ENCODE measurements at regions not wholly inside any gene's neighbourhood (a gene's known extent, or its start where the extent isn't known, plus 50 kb on each side); places are given as distances from the start of the nearest gene placed in this dataset.

- H3K27me3 Mint-ChIP-seq (ENCODE audit: unreplicated experiment): no peaks in the 10 kb centered on the region
- DNase-seq (ENCODE audit: extremely low spot score, unreplicated experiment): no peak
- H3K36me3 Mint-ChIP-seq (ENCODE audit: unreplicated experiment): no peaks in the 10 kb centered on the region
- H3K9me3 Mint-ChIP-seq (ENCODE audit: unreplicated experiment): peaks cover 3% of the 10 kb centered on the region
- H3K4me3 Mint-ChIP-seq (ENCODE audit: unreplicated experiment): no peak overlapping the region
- no peaks in the 10 kb centered on the region for H3K4me1 Mint-ChIP-seq (ENCODE audit: unreplicated experiment)
- TF ChIP-seq CTCF (IDR thresholded peaks at IDR 0.05): no peak
- no peak overlapping the region for H3K27ac Mint-ChIP-seq (ENCODE audit: unreplicated experiment)
Measured at GRCh38 chr11:39249566-39250365, 2209.7 kb downstream of the LRRC4C start.

DNA sequence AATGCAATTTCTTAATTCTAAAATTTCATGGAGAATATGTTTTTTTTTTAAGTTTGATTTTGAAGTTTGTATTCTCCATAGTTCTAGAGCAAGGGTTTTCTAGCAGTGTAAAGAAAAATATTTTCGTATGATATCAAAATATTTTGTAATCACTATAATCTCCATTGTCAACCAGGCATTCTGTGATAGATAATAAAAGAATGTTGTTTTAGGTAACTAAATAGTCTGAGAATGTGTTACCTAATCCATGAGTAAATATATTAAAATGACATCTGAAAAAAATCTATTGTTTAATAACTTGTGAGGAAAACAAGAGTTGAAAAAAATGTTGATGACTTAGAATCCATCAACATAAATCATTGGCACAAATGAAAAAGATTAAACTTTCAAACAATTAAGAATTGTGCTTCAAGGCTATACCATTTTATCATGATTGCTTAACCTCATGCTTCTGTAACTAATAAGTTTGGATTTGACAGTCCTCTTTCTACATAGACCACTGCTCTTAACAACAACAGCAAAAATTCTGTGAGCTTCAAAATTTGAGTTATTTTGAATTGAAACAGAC lies 2211.8 kb downstream of the LRRC4C start:
- no peaks in the 10 kb centered on the region for H3K36me3 Mint-ChIP-seq (ENCODE audit: unreplicated experiment)
- H3K4me3 Mint-ChIP-seq (ENCODE audit: unreplicated experiment): no peak overlapping the region
- no peak for DNase-seq (ENCODE audit: extremely low spot score, unreplicated experiment)
- H3K27ac Mint-ChIP-seq (ENCODE audit: unreplicated experiment): no peak overlapping the region
- no peaks in the 10 kb centered on the region for H3K27me3 Mint-ChIP-seq (ENCODE audit: unreplicated experiment)
- H3K4me1 Mint-ChIP-seq (ENCODE audit: unreplicated experiment): no peaks in the 10 kb centered on the region
- no peaks in the 10 kb centered on the region for H3K9me3 Mint-ChIP-seq (ENCODE audit: unreplicated experiment)
- TF ChIP-seq CTCF (IDR thresholded peaks at IDR 0.05): no peak

DNA sequence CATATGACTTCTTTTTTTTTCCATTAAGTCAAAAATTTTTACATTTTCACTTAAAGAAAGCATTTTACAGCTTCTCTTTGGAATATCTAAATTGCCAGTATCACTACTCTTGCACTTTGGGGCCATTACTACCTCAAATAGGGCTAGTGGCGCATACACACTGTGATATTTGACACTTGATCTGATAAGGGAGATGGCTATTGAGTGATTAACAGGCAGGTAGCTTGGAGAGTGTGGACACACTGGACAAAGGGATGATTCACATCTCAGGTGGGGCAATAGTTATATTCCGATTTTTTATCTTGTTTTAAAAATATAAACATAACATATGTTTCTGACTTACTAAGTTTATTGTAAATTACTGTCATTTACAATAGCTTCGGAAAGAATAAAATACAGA lies 2219.9 kb downstream of the LRRC4C start:
- Mint-ChIP-seq H3K27ac (ENCODE audit: unreplicated experiment) (no peak overlapping the region), H3K4me3 (ENCODE audit: unreplicated experiment) (no peak overlapping the region), H3K36me3 (ENCODE audit: unreplicated experiment) (no peaks in the 10 kb centered on the region), H3K9me3 (ENCODE audit: unreplicated experiment) (peaks cover 7% of the 10 kb centered on the region), H3K27me3 (ENCODE audit: unreplicated experiment) (no peaks in the 10 kb centered on the region), H3K4me1 (ENCODE audit: unreplicated experiment) (no peaks in the 10 kb centered on the region)
- TF ChIP-seq CTCF (IDR thresholded peaks at IDR 0.05): no peak
- DNase-seq (ENCODE audit: extremely low spot score, unreplicated experiment): no peak

DNA sequence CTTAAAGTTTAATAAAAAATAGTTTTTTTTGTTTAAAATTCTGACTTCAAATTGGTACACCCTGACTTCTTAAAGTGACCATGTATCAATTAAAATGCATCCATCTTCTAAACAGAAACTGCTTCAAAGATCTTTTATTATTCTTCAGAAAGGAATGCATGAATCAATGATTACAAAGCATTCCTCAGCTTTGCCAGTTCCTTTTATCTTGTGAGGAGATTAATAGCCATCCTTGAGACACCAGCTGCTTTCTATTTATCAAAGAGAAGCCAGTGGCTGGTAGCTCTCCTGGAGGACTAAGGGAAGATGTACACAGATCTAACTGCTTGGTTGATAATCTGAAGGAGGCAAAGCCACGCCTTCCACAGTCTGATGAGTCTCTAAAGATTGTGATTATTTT lies 2222.5 kb downstream of the LRRC4C start:
- Mint-ChIP-seq H3K4me1 (ENCODE audit: unreplicated experiment) (no peaks in the 10 kb centered on the region), H3K36me3 (ENCODE audit: unreplicated experiment) (no peaks in the 10 kb centered on the region), H3K27me3 (ENCODE audit: unreplicated experiment) (no peaks in the 10 kb centered on the region), H3K9me3 (ENCODE audit: unreplicated experiment) (peaks cover 12% of the 10 kb centered on the region), H3K27ac (ENCODE audit: unreplicated experiment) (no peak overlapping the region), H3K4me3 (ENCODE audit: unreplicated experiment) (no peak overlapping the region)
- DNase-seq (ENCODE audit: extremely low spot score, unreplicated experiment): no peak
- TF ChIP-seq CTCF (IDR thresholded peaks at IDR 0.05): no peak

- Mint-ChIP-seq H3K27ac (ENCODE audit: unreplicated experiment) (no peak overlapping the region), H3K4me1 (ENCODE audit: unreplicated experiment) (no peaks in the 10 kb centered on the region), H3K4me3 (ENCODE audit: unreplicated experiment) (no peak overlapping the region), H3K36me3 (ENCODE audit: unreplicated experiment) (no peaks in the 10 kb centered on the region), H3K27me3 (ENCODE audit: unreplicated experiment) (peaks cover 2% of the 10 kb centered on the region), H3K9me3 (ENCODE audit: unreplicated experiment) (peaks cover 5% of the 10 kb centered on the region)
- DNase-seq (ENCODE audit: extremely low spot score, unreplicated experiment): no peak
- no peak for TF ChIP-seq CTCF (IDR thresholded peaks at IDR 0.05)
Measured at GRCh38 chr11:39221550-39222138, 2237.8 kb downstream of the LRRC4C start.

Data from osteocyte (in vitro differentiated cells).